Liver (tissue), 8 donors: ENCODE measurements at regions not wholly inside any gene's neighbourhood (a gene's known extent, or its start where the extent isn't known, plus 50 kb on each side); places are given as distances from the start of the nearest gene placed in this dataset.

Source experiments
- DNase-seq: peaks from one replicate; pipeline ENCODE4 v3.0.0-alpha.2; 2017; ENCODE audit warnings: low spot score
- H3K27ac ChIP-seq, 2 donors: one replicate each; pipeline ENCODE4 v1.7.0; 2013; ENCODE audit warnings: inconsistent platforms in 2 of 2, low read length in 2 of 2, control low read depth in 1 of 2, low read depth in 1 of 2, mild to moderate bottlenecking in 1 of 2
- H3K27me3 ChIP-seq, 4 donors: one replicate each; pipeline versions ENCODE4 v1.6.1 to v1.7.0; 2013; ENCODE audit warnings: low read length in 3 of 4, inconsistent platforms in 1 of 4, mild to moderate bottlenecking in 1 of 4, moderate library complexity in 1 of 4; ENCODE audit not compliant: control insufficient read depth in 4 of 4, insufficient read depth in 4 of 4
- H3K36me3 ChIP-seq, 4 donors: one replicate each; pipeline versions ENCODE4 v1.6.1 to v1.7.0; 2013; ENCODE audit warnings: low read length in 3 of 4, mild to moderate bottlenecking in 3 of 4, low read depth in 1 of 4, moderate library complexity in 1 of 4; ENCODE audit not compliant: control insufficient read depth in 4 of 4, insufficient read depth in 3 of 4
- H3K4me1 ChIP-seq, 4 donors: one replicate each; pipeline versions ENCODE4 v1.6.1 to v1.7.0; 2013; ENCODE audit warnings: low read length in 3 of 4, mild to moderate bottlenecking in 3 of 4, moderate library complexity in 1 of 4; ENCODE audit not compliant: control insufficient read depth in 4 of 4, insufficient read depth in 4 of 4
- H3K4me3 ChIP-seq, 3 donors: one replicate each; pipeline versions ENCODE4 v1.6.1 to v1.7.0; 2013; ENCODE audit warnings: low read length in 3 of 3, control low read depth in 1 of 3, low read depth in 1 of 3, mild to moderate bottlenecking in 1 of 3
- H3K9ac ChIP-seq, 2 donors: one replicate each; pipeline ENCODE4 v1.7.0; 2013; ENCODE audit warnings: low read length in 2 of 2, mild to moderate bottlenecking in 2 of 2, moderate library complexity in 2 of 2, control low read depth in 1 of 2, low read depth in 1 of 2
- H3K9me3 ChIP-seq, 4 donors: one replicate each; pipeline versions ENCODE4 v1.6.1 to v1.7.0; 2013; ENCODE audit warnings: low read length in 3 of 4; ENCODE audit not compliant: control insufficient read depth in 4 of 4
- EGR1 ChIP-seq, 2 donors: IDR thresholded peaks; 2 replicates each; pipeline ENCODE4 v1.6.1; 2016 to 2018; ENCODE audit warnings: antibody characterized with exemption in 2 of 2, low read depth in 2 of 2
- FOXA1 ChIP-seq: IDR thresholded peaks from 2 replicates; pipeline ENCODE4 v1.6.1; 2016; ENCODE audit warnings: antibody characterized with exemption
- FOXA2 ChIP-seq: IDR thresholded peaks from 2 replicates; pipeline ENCODE4 v1.6.1; 2016; ENCODE audit warnings: antibody characterized with exemption
- GABPA ChIP-seq, 2 donors: IDR thresholded peaks in 1 of 2; conservative IDR thresholded peaks in 1 of 2; 2 replicates each; pipeline ENCODE4 v1.6.1; 2016; ENCODE audit warnings: antibody characterized with exemption in 2 of 2, mild to moderate bottlenecking in 1 of 2, moderate library complexity in 1 of 2
- HNF4A ChIP-seq, 2 donors: conservative IDR thresholded peaks; 2 replicates each; pipeline ENCODE4 v1.6.1; 2016; ENCODE audit warnings: antibody characterized with exemption in 2 of 2, mild to moderate bottlenecking in 2 of 2
- HNF4G ChIP-seq: IDR thresholded peaks from 2 replicates; pipeline ENCODE4 v1.6.1; 2016; ENCODE audit warnings: antibody characterized with exemption
- JUND ChIP-seq, 2 donors: IDR thresholded peaks; 2 replicates each; pipeline ENCODE4 v1.6.1; 2016; ENCODE audit warnings: antibody characterized with exemption in 2 of 2
- NR2F2 ChIP-seq: IDR thresholded peaks from 2 replicates; pipeline ENCODE4 v1.6.1; 2016; ENCODE audit warnings: antibody characterized with exemption
- RAD21 ChIP-seq, 2 donors: IDR thresholded peaks; 2 replicates each; pipeline ENCODE4 v1.6.1; 2016; ENCODE audit warnings: antibody characterized with exemption in 2 of 2, mild to moderate bottlenecking in 2 of 2
- RXRA ChIP-seq, 2 donors: IDR thresholded peaks; 2 replicates each; pipeline ENCODE4 v1.6.1; 2017 to 2018; ENCODE audit warnings: antibody characterized with exemption in 2 of 2, mild to moderate bottlenecking in 1 of 2
- SP1 ChIP-seq: IDR thresholded peaks from 2 replicates; pipeline ENCODE4 v1.6.1; 2018; ENCODE audit warnings: antibody characterized with exemption, mild to moderate bottlenecking
- TAF1 ChIP-seq: conservative IDR thresholded peaks from 2 replicates; pipeline ENCODE4 v1.6.1; 2016; ENCODE audit warnings: antibody characterized with exemption, mild to moderate bottlenecking
- YY1 ChIP-seq: IDR thresholded peaks from 2 replicates; pipeline ENCODE4 v1.6.1; 2016; ENCODE audit warnings: antibody characterized with exemption, mild to moderate bottlenecking
- ZBTB33 ChIP-seq: IDR thresholded peaks from 2 replicates; pipeline ENCODE4 v1.6.1; 2016; ENCODE audit warnings: antibody characterized with exemption
- WGBS: extraction: QIAGEN DNeasy Blood & Tissue Kit; methylation state at CpG from one replicate; pipeline ENCODE4 v1.1.7; 2013; 5-methylcytosine and 5-hydroxymethylcytosine counted together
- TF ChIP-seq, protein P1 (sequence below): IDR thresholded peaks from 2 replicates; pipeline ENCODE4 v1.6.1; 2016; ENCODE audit warnings: antibody characterized with exemption
- TF ChIP-seq, protein P2 (sequence below): IDR thresholded peaks from 2 replicates; pipeline ENCODE4 v1.6.1; 2016; ENCODE audit warnings: antibody characterized with exemption, mild to moderate bottlenecking
- TF ChIP-seq, protein P3 (sequence below): IDR thresholded peaks from 2 replicates; pipeline ENCODE4 v1.6.1; 2016; ENCODE audit warnings: antibody characterized with exemption
- TF ChIP-seq, protein P4 (sequence below): fragments of 150-350 bp; IDR thresholded peaks from 2 replicates; pipeline ENCODE4 v1.5.1; 2017; ENCODE audit warnings: improper control_type of control experiment, low read depth, low read length; ENCODE audit not compliant: missing input control
- donor health status: healthy.
- donor health status: healthy.
- donor health status: healthy.
- donor health status: healthy.
- donor health status: healthy.

DNA sequence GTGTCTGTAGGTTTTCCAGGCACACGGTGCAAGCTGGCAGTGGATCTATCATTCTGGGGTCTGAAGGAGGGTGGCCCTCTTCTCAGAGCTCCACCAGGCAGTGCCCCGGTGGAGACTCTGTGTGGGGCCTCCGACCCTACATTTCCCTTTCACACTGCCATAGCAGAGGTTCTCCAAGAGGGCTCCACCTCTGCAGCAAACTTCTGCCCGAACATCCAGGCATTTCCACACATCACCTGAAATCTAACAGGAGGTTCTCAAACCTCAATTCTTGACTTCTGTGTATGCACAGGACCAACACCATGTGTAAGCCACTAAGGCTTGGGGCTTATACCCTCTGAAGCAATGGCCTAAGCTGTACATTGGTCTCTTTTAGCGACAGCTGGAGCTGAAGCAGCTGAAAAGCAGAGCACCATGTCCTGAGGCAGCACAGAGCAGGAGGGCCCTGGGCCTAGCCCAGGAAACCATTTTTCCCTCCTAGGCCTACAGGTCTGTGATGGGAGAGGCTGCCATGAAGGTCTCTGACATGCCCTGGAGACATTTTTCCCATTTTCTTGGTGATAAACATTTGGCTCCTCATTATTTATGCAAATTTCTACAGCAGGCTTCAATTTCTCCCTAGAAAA lies 253.3 kb downstream of the ERMARD start:
- WGBS, result 77% methylated on average over 5 of the region's 5 CpGs
- no peak for DNase-seq
- H3K27me3 ChIP-seq, result no peaks in the 10 kb centered on the region
- TF ChIP-seq RAD21 (IDR thresholded peaks at IDR 0.05), result no peak
- no peak for TF ChIP-seq NR2F2
- no peak for TF ChIP-seq JUND (IDR thresholded peaks at IDR 0.05)
- no peak for TF ChIP-seq RXRA (IDR thresholded peaks at IDR 0.05)
- TF ChIP-seq FOXA1, result no peak
- no peak for TF ChIP-seq YY1
- no peak for TF ChIP-seq GABPA (IDR thresholded peaks at IDR 0.05 in 1 of 2, conservative IDR thresholded peaks at IDR 0.05 in 1 of 2)
- no peak for TF ChIP-seq FOXA2
- no peak for TF ChIP-seq HNF4A (conservative IDR thresholded peaks at IDR 0.05)
- TF ChIP-seq, protein P1, sequence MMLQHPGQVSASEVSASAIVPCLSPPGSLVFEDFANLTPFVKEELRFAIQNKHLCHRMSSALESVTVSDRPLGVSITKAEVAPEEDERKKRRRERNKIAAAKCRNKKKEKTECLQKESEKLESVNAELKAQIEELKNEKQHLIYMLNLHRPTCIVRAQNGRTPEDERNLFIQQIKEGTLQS, result no peak
- no peak for TF ChIP-seq ZBTB33
- TF ChIP-seq EGR1 (IDR thresholded peaks at IDR 0.05; ENCODE audit: low read depth in 2 of 2), result no peak
- TF ChIP-seq HNF4G, result no peak
- TF ChIP-seq SP1, result no peak
- TF ChIP-seq TAF1, result no peak
- TF ChIP-seq, protein P2, sequence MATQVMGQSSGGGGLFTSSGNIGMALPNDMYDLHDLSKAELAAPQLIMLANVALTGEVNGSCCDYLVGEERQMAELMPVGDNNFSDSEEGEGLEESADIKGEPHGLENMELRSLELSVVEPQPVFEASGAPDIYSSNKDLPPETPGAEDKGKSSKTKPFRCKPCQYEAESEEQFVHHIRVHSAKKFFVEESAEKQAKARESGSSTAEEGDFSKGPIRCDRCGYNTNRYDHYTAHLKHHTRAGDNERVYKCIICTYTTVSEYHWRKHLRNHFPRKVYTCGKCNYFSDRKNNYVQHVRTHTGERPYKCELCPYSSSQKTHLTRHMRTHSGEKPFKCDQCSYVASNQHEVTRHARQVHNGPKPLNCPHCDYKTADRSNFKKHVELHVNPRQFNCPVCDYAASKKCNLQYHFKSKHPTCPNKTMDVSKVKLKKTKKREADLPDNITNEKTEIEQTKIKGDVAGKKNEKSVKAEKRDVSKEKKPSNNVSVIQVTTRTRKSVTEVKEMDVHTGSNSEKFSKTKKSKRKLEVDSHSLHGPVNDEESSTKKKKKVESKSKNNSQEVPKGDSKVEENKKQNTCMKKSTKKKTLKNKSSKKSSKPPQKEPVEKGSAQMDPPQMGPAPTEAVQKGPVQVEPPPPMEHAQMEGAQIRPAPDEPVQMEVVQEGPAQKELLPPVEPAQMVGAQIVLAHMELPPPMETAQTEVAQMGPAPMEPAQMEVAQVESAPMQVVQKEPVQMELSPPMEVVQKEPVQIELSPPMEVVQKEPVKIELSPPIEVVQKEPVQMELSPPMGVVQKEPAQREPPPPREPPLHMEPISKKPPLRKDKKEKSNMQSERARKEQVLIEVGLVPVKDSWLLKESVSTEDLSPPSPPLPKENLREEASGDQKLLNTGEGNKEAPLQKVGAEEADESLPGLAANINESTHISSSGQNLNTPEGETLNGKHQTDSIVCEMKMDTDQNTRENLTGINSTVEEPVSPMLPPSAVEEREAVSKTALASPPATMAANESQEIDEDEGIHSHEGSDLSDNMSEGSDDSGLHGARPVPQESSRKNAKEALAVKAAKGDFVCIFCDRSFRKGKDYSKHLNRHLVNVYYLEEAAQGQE, result no peak
- TF ChIP-seq, protein P3, sequence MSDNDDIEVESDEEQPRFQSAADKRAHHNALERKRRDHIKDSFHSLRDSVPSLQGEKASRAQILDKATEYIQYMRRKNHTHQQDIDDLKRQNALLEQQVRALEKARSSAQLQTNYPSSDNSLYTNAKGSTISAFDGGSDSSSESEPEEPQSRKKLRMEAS, result no peak
- TF ChIP-seq, protein P4, sequence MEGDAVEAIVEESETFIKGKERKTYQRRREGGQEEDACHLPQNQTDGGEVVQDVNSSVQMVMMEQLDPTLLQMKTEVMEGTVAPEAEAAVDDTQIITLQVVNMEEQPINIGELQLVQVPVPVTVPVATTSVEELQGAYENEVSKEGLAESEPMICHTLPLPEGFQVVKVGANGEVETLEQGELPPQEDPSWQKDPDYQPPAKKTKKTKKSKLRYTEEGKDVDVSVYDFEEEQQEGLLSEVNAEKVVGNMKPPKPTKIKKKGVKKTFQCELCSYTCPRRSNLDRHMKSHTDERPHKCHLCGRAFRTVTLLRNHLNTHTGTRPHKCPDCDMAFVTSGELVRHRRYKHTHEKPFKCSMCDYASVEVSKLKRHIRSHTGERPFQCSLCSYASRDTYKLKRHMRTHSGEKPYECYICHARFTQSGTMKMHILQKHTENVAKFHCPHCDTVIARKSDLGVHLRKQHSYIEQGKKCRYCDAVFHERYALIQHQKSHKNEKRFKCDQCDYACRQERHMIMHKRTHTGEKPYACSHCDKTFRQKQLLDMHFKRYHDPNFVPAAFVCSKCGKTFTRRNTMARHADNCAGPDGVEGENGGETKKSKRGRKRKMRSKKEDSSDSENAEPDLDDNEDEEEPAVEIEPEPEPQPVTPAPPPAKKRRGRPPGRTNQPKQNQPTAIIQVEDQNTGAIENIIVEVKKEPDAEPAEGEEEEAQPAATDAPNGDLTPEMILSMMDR, result no peak
- no peaks in the 10 kb centered on the region for H3K4me1 ChIP-seq
- H3K4me3 ChIP-seq, result no peak overlapping the region
- peaks cover 0 to 5% (median 2%) of the 10 kb centered on the region in 4 donors for H3K9me3 ChIP-seq
- H3K36me3 ChIP-seq, result no peaks in the 10 kb centered on the region
- no peak overlapping the region for H3K27ac ChIP-seq
- H3K9ac ChIP-seq, result no peak overlapping the region
